Astrocyte (in vitro differentiated cells and primary cell): ENCODE measurements at regions not wholly inside any gene's neighbourhood (a gene's known extent, or its start where the extent isn't known, plus 50 kb on each side); places are given as distances from the start of the nearest gene placed in this dataset.

ENCODE experiments used
- CTCF ChIP-seq: IDR thresholded peaks from 2 replicates; pipeline ENCODE4 v1.5.1; 2011; ENCODE audit warnings: low read depth, mild to moderate bottlenecking, inconsistent platforms, low read length, moderate library complexity; ENCODE audit not compliant: insufficient read depth
- EZH2 ChIP-seq: IDR thresholded peaks from 2 replicates; pipeline ENCODE4 v1.6.1; 2012; ENCODE audit warnings: mild to moderate bottlenecking, low read length, inconsistent platforms; ENCODE audit not compliant: insufficient read depth

DNA sequence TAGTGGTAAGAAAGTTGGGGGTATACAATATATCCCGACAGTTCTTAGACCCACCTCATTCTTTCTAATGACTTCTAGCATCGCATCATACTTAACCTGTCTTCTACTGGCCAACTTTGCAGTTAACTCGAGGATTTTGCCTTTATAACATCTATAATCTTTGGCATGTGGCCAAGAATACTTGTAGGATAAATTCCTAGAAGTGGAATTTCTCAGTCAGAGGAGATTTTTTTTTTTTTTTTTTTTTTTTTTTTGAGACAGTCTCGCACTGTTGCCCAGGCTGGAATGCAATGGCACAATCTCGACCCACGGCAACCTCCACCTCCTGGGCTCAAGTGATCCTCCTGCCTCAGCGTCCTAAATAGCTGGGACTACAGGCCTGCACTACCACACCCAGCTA lies 253.5 kb downstream of the MRTFB start:
- TF ChIP-seq CTCF (no peak), EZH2 (no peak)
